Lower leg skin (tissue), 3 donors: ENCODE measurements at regions not wholly inside any gene's neighbourhood (a gene's known extent, or its start where the extent isn't known, plus 50 kb on each side); places are given as distances from the start of the nearest gene placed in this dataset.
"Not testable (repeated sequence)": the region's sequence is repeated elsewhere in the genome, so short reads cannot be mapped to it uniquely, and the experiment has no call there.

Experiments
- CTCF ChIP-seq, 3 donors: fragments of 450-650 bp; IDR thresholded peaks; one replicate each; pipeline ENCODE4 v1.5.1; 2016; ENCODE audit warnings: antibody characterized with exemption in 3 of 3, mild to moderate bottlenecking in 3 of 3, moderate library complexity in 2 of 3
- POLR2A ChIP-seq, 2 donors: fragments of 450-650 bp; IDR thresholded peaks; one replicate each; pipeline ENCODE4 v1.6.1; 2016 to 2017; ENCODE audit warnings: antibody characterized with exemption in 2 of 2, mild to moderate bottlenecking in 1 of 2, moderate library complexity in 1 of 2

- TF ChIP-seq CTCF, POLR2A (IDR thresholded peaks at IDR 0.05): not testable (repeated sequence)
Measured at GRCh38 chr2:89888693-89889092, 1197.2 kb downstream of the RPIA start.
